ENCODE measurements at regions not wholly inside any gene's neighbourhood (a gene's known extent, or its start where the extent isn't known, plus 50 kb on each side); places are given as distances from the start of the nearest gene placed in this dataset.
A peak's percentile ranks its signal among the peaks of the same experiment; 100 is the strongest.

GRCh38 chr2:47238638-47239037 lies 62.3 kb upstream of the CALM2 start:
- H3K27ac ChIP-seq: no peak overlapping the region
- H3K27me3 ChIP-seq: no peaks in the 10 kb centered on the region
- no peaks in the 10 kb centered on the region for H3K9me3 ChIP-seq
- TF ChIP-seq, protein P1, sequence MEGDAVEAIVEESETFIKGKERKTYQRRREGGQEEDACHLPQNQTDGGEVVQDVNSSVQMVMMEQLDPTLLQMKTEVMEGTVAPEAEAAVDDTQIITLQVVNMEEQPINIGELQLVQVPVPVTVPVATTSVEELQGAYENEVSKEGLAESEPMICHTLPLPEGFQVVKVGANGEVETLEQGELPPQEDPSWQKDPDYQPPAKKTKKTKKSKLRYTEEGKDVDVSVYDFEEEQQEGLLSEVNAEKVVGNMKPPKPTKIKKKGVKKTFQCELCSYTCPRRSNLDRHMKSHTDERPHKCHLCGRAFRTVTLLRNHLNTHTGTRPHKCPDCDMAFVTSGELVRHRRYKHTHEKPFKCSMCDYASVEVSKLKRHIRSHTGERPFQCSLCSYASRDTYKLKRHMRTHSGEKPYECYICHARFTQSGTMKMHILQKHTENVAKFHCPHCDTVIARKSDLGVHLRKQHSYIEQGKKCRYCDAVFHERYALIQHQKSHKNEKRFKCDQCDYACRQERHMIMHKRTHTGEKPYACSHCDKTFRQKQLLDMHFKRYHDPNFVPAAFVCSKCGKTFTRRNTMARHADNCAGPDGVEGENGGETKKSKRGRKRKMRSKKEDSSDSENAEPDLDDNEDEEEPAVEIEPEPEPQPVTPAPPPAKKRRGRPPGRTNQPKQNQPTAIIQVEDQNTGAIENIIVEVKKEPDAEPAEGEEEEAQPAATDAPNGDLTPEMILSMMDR (IDR thresholded peaks at IDR 0.05): no peak
- no peak for TF ChIP-seq POLR2A (IDR thresholded peaks at IDR 0.05)
- no peak overlapping the region for H3K4me3 ChIP-seq
- no peaks in the 10 kb centered on the region for H3K36me3 ChIP-seq
- intact Hi-C loops (cut with DNase I; ENCODE audit: low total_unique reads): no loop called here
- H3K4me1 ChIP-seq: peaks cover 0 to 10% of the 10 kb centered on the region in 2 donors
- no peak for DNase-seq

DNA sequence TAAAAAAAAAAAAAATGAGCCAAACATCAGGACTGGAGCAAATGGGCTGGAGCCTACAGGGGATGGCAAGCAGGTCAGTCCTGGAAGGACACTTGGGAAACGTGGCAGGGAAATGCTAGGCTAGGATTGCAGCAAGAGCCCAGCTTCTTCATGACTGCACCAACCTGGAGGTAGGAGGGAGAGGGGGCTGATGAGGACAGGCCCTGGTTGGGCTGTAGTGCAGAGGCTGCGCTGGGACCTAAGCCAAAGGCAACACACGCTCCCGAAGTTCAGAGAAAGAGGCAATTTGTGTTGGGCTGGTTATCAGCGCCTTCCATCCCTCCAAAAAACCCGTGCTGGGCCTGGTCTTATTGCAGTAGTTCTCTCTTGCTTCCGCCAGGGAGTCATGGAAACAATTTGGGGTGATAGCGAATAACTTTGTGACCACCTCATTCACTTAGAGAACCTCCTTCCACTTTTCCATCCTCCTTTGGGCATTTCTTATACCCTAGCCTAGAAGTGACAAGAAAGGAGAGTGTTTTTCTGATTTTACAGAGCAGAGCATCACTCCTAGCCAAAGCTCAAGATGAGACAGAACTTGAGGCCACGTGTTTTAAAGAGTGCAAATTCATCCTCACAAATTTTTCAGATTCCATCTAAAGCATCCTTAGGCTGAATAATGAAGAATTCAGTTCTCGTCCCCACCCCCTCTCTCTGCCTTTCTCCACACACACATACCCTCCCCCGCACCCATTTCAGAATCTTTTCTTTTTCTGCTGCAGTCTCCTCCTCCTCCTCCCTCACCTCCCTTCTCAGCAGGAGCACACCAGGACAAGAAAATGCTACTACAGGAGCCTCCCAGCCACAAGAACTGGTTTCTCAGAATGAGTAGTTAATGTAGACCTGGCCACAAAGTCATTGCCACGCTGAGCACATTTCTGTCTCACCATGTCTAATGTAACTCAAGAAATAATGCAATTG lies 61.3 kb upstream of the CALM2 start:
- Histone ChIP-seq H3K4me1 (peaks cover 0 to 10% of the 10 kb centered on the region in 2 donors), H3K36me3 (no peaks in the 10 kb centered on the region), H3K27ac (peak overlapping the region; percentile 13 to 57), H3K27me3 (no peaks in the 10 kb centered on the region), H3K9me3 (no peaks in the 10 kb centered on the region), H3K4me3 (no peak overlapping the region)
- intact Hi-C loops (cut with DNase I; ENCODE audit: low total_unique reads): no loop called here
- TF ChIP-seq, protein P1 (IDR thresholded peaks at IDR 0.05): no peak
- TF ChIP-seq POLR2A (IDR thresholded peaks at IDR 0.05): no peak
- peak; percentile 72 to 75 for DNase-seq

DNA sequence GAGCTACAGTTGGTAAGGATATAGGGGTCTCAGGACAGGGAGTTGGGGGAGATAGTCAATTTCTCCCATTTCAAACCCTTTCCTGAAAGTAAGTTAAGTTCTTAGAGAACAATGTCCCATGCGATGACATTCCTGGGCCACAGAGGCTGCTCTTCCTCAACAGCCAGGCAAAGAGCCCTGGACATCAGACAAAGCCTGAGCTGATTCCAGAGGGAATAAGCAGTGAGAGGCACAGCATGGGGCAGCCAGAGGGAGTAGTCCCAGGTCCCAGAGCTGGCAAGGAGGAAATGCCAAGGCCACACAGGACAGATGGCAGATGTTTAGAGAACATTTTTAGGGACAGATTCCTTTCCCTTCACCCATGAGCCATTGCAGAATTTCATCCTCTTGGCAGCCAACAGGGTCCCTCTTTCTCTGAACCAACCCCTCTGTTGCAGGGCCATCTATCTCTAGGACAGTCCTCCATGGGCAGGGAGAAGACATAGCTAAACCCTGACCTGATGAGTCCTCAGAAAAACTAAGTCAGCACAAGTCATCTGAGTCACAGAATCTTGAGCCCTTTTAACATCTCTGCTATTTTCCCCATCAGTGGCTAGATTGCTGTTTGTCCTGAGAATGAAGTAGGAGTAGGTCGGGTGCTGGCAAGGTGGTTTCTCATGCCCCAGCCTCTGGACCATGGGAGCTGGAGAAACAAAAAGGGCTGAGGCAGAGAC lies 60.3 kb upstream of the CALM2 start:
- H3K4me3 ChIP-seq: no peak overlapping the region
- peaks cover 0 to 10% of the 10 kb centered on the region in 2 donors for H3K4me1 ChIP-seq
- intact Hi-C loops (cut with DNase I; ENCODE audit: low total_unique reads): no loop called here
- TF ChIP-seq, protein P1 (IDR thresholded peaks at IDR 0.05): no peak
- no peak for TF ChIP-seq POLR2A (IDR thresholded peaks at IDR 0.05)
- no peak for DNase-seq
- no peaks in the 10 kb centered on the region for H3K27me3 ChIP-seq
- no peaks in the 10 kb centered on the region for H3K36me3 ChIP-seq
- no peaks in the 10 kb centered on the region for H3K9me3 ChIP-seq
- peak overlapping the region in 1 of 2 donors; percentile 57 for H3K27ac ChIP-seq

DNA sequence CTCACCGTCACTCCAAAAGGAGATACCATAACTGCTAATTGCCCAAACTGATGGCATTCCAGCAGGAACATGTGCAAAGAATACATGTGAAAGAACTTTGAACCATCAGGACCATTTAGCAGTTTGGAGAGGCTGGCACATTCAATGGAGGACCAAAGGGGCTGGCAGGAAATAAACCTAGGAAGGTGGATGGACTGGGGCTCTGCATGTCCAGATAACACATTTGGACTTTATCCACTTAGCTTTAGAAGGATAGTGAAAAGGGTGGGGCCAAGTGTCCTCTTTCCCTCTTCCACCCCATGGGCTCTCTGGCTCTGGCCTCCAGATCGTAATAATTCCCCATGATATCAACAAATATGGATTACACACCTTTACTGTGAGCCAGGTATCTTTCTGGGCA lies 58.8 kb upstream of the CALM2 start:
- H3K27me3 ChIP-seq: no peaks in the 10 kb centered on the region
- intact Hi-C loops (cut with DNase I; ENCODE audit: low total_unique reads): no loop called here
- H3K36me3 ChIP-seq: no peaks in the 10 kb centered on the region
- TF ChIP-seq, protein P1 (IDR thresholded peaks at IDR 0.05): no peak
- H3K4me1 ChIP-seq: peaks cover 0 to 10% of the 10 kb centered on the region in 2 donors
- no peaks in the 10 kb centered on the region for H3K9me3 ChIP-seq
- DNase-seq: no peak
- no peak overlapping the region for H3K27ac ChIP-seq
- no peak overlapping the region for H3K4me3 ChIP-seq

GRCh38 chr2:47234456-47234855 lies 58.1 kb upstream of the CALM2 start:
- DNase-seq: no peak
- Histone ChIP-seq H3K36me3 (no peaks in the 10 kb centered on the region), H3K27ac (no peak overlapping the region), H3K4me1 (peaks cover 0 to 10% of the 10 kb centered on the region in 2 donors), H3K27me3 (no peaks in the 10 kb centered on the region), H3K4me3 (no peak overlapping the region), H3K9me3 (no peaks in the 10 kb centered on the region)
- intact Hi-C loops (cut with DNase I; ENCODE audit: low total_unique reads): no loop called here
- no peak for TF ChIP-seq POLR2A (IDR thresholded peaks at IDR 0.05)
- TF ChIP-seq, protein P1 (IDR thresholded peaks at IDR 0.05): no peak
